NCI-H187 treated with DMSO at 0.1 percent for 48 hours (cell line): ENCODE measurements at regions not wholly inside any gene's neighbourhood (a gene's known extent, or its start where the extent isn't known, plus 50 kb on each side); places are given as distances from the start of the nearest gene placed in this dataset.

Experiments used
- DNase-seq: peaks from one replicate; lab custom pipeline; 2025; lab: John Stamatoyannopoulos, UW

DNA sequence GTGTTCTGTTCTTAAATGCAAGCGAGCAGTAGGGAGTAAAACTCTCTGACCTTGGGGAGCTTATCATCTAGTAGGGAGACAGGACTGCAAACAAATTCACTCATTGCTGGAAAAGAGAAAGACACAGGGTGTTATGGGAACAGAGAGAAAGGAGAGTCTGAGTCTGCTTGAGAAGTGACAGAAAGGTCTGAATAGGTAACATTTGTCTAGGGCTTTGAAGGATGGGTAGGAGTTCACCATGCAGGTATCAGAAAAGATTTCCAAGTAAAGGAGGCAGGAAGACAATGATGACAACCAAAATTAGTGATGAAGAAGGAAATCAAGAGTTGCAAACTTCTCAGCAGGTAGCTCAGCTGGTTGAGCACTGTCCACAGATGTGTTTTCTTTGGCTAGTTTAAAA is 93.6 kb upstream of the GPR139 start:
- no peak for DNase-seq

DNA sequence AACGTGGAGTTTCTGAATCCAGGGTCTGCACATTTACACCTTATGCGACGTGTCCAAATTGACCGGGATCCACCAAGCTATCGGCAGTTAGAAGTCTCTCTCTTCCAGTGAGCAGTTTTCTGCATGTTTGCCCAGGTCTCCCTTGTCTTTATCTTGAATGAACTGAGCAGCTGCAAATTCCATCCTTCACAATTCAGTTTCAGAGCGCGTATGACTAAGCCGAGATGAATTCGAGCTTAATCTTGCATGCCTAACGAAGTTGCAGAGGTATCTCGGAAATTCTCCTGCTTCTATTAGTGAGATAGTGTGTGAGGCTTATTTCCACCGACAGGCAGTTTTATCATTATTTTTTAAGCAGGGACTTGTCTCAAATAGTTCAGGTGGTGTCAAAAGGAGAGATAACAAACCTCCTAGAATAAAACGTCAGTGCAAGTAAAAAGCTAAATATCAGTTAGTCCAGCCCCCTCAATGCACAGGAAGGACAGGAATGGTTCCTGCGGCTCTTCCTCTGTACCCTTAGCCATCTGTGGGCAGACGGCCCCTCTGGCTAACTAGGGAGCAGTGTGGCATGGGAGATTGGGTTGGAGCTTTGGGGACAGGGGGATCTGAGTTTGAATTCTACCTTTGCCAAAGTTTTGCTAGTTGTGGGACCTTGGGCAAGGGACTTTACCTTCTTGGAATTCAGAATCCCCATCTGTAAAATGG is 93.0 kb upstream of the GPR139 start:
- no peak for DNase-seq

DNA sequence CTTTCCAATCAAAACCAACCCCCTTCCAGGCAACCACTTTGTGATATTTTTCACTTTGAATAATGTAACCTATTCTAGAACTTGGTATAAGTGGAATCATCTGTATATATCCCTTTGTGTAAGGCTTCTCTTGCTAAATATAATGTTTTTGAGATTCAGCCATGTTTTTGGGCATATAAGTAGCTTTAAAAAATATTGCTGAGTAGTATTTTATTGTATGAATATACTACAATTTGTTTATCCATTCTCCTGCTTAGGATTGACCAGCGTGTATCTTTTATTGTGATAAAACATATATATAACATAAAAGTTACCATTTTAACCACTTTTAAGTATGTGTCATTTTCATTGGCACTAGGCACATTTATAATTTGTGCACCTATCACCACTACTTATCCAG is 79.8 kb upstream of the GPR139 start:
- DNase-seq: no peak

DNA sequence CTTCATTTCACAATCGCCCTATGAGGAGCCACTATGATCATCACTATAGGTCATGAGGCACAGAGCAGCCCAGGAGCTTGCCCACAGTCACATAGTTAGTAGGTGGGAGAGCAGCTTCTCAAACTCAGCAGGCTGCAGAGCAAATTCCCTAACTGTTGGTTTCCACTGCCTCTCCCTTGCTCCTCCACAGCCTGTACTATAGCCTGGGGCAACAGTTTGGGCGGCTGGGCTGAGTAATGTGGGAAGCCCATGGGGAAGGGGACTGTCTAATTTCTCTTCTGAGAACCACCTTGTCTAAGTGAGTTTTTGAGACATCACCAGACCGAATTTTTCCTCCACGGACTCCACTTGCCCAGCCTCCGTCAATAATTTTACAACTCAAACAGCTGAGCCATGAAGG is 73.4 kb upstream of the GPR139 start:
- no peak for DNase-seq

DNA sequence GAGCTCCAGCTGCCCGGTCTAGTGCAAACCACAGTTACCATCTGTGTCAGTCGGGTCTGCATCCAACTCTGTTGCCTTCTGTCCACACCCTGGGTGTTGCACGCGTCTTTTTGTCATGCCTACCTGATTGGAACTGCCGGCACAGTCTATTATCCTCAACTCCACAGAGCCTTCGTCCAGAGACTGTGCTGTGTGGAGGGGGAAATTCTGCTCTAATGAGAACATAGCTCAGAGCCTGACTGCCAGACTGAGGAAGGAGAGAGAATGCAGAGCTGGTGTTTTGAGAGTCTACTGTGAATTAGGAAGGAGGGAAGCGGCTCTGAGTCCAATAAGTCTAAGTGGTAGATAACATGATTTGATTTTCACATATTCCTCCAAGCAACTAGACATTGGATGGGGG is 68.3 kb upstream of the GPR139 start:
- no peak for DNase-seq

DNA sequence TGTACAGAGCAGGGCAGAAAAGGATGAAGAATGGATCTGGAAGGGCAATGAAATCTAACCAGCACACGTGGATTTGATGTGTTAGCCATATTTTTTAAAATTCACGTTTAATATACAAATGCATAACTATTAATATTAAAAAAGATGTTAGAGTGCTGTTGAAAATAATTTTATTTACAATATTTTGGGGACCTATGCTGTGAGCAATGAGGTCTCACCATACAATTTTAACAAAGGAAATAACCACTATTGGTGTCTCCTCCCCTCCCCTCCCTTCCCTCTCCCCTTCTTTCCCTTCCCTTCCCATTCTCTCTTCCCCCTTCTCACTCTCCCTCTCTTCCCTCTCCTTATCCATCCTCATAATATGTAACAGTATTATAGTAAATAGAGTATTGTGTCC is 64.2 kb upstream of the GPR139 start:
- DNase-seq: no peak

DNA sequence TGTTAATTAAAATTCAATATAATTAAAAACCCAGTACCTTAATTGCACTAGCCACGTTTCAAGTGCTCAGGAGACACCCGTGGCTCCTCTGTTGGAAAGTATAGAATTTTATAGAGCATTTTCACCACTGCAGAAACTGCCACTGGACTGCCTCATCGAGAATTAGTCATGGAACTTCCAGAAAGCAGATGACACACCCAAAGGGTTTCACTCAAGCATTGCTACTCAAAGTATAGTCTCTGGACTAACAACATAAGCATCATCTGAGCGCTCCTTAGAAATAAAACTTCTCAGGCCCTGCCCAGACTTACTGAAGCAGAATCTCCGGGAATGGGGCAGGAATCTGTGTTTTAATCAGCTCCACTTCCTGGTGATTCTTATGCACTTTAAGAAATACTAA is 63.5 kb upstream of the GPR139 start:
- no peak for DNase-seq

DNA sequence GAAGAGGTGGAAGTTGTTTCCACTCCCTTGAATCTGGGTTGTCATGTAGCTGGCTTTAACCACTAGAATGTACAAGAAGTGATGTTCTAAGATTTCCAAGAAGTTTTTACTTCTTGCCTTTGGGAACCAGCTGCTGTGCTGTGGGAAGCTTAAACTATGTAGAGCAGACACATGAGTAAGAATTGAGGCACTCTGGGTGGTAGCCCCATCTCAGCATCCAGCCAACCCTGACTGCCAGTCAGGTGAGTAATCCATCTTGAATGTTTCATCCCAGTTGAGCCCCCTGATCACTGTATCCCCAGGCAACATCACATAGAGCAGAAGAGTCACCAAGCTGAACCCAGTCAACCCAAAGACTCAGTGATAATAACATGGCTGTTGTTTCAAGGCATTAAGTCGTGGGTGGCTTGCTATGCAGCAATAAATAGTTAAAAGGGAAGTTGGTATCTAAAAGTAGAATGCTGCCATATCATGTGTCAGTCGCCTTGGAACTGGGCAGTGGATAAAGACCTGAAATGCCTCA is 62.8 kb upstream of the GPR139 start:
- no peak for DNase-seq

DNA sequence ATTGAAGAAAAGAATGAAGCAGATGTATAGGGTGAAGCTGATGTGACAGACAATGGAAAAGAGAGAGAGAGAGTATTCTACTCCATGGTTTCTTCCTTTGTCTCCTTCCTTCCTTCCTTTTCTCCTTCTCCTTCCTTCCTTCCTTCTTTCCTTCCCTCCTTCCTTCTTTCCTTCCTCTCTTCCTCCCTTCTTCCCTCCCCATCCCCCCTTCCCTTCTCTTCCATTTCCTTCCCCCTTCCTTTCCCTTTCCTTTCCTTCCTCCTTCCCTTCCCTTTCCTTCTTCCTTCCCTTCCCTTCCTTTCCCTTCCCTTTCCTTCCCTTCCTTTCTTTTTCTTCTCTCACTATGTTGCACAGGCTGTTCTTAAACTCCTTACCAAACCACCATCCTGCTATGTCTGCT is 55.7 kb upstream of the GPR139 start:
- DNase-seq: no peak
